Prostate gland (tissue), 2 donors: ENCODE measurements at regions not wholly inside any gene's neighbourhood (a gene's known extent, or its start where the extent isn't known, plus 50 kb on each side); places are given as distances from the start of the nearest gene placed in this dataset.

ENCODE experiments used
- DNase-seq: peaks from one replicate; pipeline ENCODE4 v3.0.0-alpha.2; 2019; ENCODE audit warnings: low spot score
- H3K27ac ChIP-seq, 2 donors: fragments of 200-600 bp; sonication (generic); 2 replicates each; pipeline ENCODE4 v1.5.1; 2017 to 2019
- H3K27me3 ChIP-seq: fragments of 200-600 bp; sonication (generic); replicated peaks from 2 replicates; pipeline ENCODE4 v1.5.1; 2019; ENCODE audit not compliant: insufficient read depth
- H3K36me3 ChIP-seq, 2 donors: fragments of 200-600 bp; sonication (generic); 1 replicate in 1 of 2; 2 replicates in 1 of 2; pipeline versions ENCODE4 v1.5.1 to v1.8.1; 2017 to 2019
- H3K4me1 ChIP-seq: fragments of 200-600 bp; sonication (generic); replicated peaks from 2 replicates; pipeline ENCODE4 v1.5.1; 2019
- H3K4me3 ChIP-seq, 2 donors: fragments of 200-600 bp; sonication (generic); 2 replicates each; pipeline ENCODE4 v1.5.1; 2017 to 2019
- H3K9me3 ChIP-seq: fragments of 200-600 bp; sonication (generic); 2 replicates; pipeline ENCODE4 v1.5.1; 2017
- CTCF ChIP-seq, 4 experiments: fragments of 200-600 bp in 2 of 4; fragments of 450-650 bp in 2 of 4; sonication (generic) in 2 of 4; IDR thresholded peaks; 1 replicate in 3 of 4; 2 replicates in 1 of 4; pipeline ENCODE4 v1.5.1; 2016 to 2019; ENCODE audit warnings: antibody characterized with exemption in 4 of 4, mild to moderate bottlenecking in 2 of 4, moderate library complexity in 2 of 4
- POLR2A ChIP-seq: fragments of 450-650 bp; IDR thresholded peaks from one replicate; pipeline ENCODE4 v1.6.1; 2016; ENCODE audit warnings: antibody characterized with exemption, mild to moderate bottlenecking
- POLR2AphosphoS5 ChIP-seq: sonication (generic); formaldehyde crosslinking; IDR thresholded peaks from one replicate; pipeline ENCODE4 v1.6.1; 2017; ENCODE audit warnings: antibody characterized with exemption
- WGBS: methylation state at CpG from one replicate; pipeline ENCODE4 v1.1.5; 2018; 5-methylcytosine and 5-hydroxymethylcytosine counted together
- intact Hi-C: fragments of 100-400 bp; cut with DNase I; formaldehyde crosslinking; loops from one replicate; pipeline ENCODE4 v1.14.2; 2022

DNA sequence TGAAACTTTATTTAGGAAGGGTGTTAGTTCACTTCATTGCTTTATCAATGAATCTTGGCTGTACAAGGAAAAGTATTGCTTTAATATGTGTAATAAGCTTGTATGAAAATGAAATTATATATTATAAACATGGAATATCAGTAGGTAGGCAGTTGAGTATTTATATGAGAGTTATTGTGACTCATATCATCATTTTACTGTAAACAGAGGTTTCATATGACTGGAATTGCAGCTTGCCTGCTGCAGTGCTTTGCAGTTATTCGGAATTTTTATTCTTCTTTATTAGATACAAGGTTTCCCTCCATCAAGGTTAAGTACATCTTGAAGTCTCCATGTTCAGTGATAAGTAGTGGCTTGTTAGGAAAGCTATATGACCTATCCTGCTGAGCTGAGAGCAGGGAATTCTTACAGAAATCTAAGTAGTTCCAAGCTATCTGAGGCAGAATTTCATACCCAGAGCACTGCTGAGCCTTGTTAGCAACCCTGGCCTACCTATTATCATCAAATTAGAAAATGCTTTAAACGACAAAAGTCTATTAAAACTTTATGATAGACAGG, 111.2 kb downstream of the MGST1 start:
- DNase-seq = no peak
- Histone ChIP-seq H3K9me3 (no peaks in the 10 kb centered on the region), H3K36me3 (no peaks in the 10 kb centered on the region), H3K4me1 (no peaks in the 10 kb centered on the region), H3K27ac (no peak overlapping the region), H3K27me3 (no peaks in the 10 kb centered on the region), H3K4me3 (no peak overlapping the region)
- intact Hi-C loops = no loop called here
- no peak for TF ChIP-seq POLR2A
- TF ChIP-seq CTCF (IDR thresholded peaks at IDR 0.05) = no peak
- no peak for TF ChIP-seq POLR2AphosphoS5
- 63% methylated on average over 2 of the region's 2 CpGs for WGBS

DNA sequence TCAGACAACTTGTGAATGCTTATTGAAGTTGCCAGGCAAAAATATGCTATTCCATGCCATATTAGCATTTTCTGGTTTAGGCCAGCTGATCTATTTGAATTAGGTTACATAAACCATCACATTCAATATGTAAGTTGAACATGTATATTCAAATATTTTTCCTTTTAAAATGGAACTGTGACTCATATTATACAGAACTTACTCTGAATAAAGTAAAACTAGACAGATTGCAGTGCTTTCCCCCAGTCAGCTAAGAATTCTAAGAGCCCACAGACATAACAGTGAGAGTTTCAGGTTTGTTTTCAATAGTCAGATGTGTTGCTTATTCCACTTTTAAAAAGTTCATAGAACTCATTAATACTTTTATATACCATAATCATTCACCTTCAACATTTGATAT, 119.8 kb downstream of the MGST1 start:
- DNase-seq = no peak
- H3K9me3 ChIP-seq = no peaks in the 10 kb centered on the region
- no peak for TF ChIP-seq POLR2A
- no peak for TF ChIP-seq CTCF (IDR thresholded peaks at IDR 0.05)
- no peak for TF ChIP-seq POLR2AphosphoS5

DNA sequence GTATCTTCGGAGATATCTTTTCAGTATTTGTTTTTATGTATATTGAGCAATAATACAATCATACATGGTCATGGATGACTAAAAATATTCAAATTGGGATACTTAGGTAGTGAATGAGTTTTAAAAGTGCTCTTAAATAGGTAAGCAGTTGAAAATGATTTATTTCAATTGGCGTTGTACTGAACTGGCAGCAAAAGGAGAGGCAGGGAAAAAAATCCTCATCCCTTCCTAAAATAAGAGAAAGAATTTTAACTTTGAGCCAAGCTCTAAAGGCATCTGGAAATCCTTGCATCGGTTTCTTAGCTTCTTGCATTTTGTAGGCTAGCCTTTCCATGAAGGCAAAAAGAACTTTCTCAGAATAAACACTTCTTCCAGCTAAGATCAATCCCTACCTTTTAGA, 125.2 kb downstream of the MGST1 start:
- no peaks in the 10 kb centered on the region for H3K4me1 ChIP-seq
- no peak overlapping the region for H3K27ac ChIP-seq
- H3K36me3 ChIP-seq = no peaks in the 10 kb centered on the region
- H3K27me3 ChIP-seq = no peaks in the 10 kb centered on the region
- no peaks in the 10 kb centered on the region for H3K9me3 ChIP-seq
- 43% methylated on average over 3 of the region's 3 CpGs for WGBS
- H3K4me3 ChIP-seq = no peak overlapping the region
- TF ChIP-seq CTCF (IDR thresholded peaks at IDR 0.05) (no peak), POLR2AphosphoS5 (no peak), POLR2A (no peak)
- no peak for DNase-seq
- intact Hi-C loops = no loop called here

More for the DNA sequence above, 119.8 kb downstream of the MGST1 start:
- no peak overlapping the region for H3K27ac ChIP-seq
- intact Hi-C loops = no loop called here
- no peaks in the 10 kb centered on the region for H3K4me1 ChIP-seq
- H3K4me3 ChIP-seq = no peak overlapping the region
- no peaks in the 10 kb centered on the region for H3K27me3 ChIP-seq
- no peaks in the 10 kb centered on the region for H3K36me3 ChIP-seq

DNA sequence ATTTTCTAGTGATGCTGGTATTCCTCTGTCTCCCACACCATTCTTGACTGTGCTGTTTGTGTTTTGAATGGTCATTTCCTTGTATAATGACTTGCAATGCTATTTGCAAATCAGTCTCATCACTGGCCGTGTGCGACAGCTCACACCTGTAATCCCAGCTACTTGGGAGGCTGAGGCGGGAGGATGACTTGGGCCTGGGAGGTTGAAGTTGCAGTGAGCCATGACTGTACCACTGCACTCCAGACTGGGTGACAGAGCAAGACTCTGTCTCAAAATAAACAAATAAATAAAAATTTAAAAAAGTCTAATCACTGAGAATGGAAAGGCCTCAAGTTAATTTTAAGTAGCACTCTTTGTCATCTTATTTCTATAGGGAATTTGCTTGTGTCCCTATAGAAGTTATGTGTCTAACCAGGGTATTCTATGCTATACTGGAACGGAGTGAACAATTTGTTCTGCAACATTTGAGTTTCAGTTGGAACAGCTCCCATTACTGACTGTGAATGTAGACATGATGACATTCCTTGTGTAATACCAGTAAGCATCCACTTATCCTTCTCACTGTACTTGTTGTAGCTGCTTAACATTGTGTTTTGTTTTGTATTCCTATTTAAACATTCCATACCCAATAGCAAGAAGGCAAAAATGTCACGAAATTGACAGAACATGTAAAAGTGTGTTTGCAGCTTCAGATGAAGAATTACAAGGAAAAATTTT, 126.3 kb downstream of the MGST1 start:
- Histone ChIP-seq H3K36me3 (no peaks in the 10 kb centered on the region), H3K4me3 (no peak overlapping the region), H3K4me1 (no peaks in the 10 kb centered on the region), H3K9me3 (no peaks in the 10 kb centered on the region), H3K27me3 (no peaks in the 10 kb centered on the region), H3K27ac (no peak overlapping the region)
- no peak for DNase-seq
- intact Hi-C loops = no loop called here
- 73% methylated on average over 5 of the region's 5 CpGs for WGBS
- TF ChIP-seq CTCF (IDR thresholded peaks at IDR 0.05) = no peak
- TF ChIP-seq POLR2A = no peak
- TF ChIP-seq POLR2AphosphoS5 = no peak

DNA sequence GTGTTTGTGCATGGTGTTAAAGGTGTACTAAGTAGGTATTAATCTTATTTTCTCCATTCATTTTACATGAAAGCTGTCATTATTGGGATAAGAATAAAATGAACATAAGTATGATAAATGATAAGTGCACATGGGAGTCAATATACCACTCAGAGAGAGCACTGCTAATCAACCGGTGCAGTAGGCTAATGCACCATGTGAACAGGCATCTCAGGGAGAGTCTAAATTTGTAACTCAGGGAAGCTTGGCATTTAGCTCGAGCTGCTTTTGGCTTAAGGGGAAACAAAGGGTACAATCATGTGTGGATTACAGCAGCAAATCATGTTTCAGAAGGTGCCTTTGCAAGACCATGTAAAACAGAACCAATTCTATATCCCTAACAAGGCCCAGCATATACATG, 127.4 kb downstream of the MGST1 start:
- intact Hi-C loops = no loop called here
- TF ChIP-seq POLR2A (no peak), CTCF (IDR thresholded peaks at IDR 0.05) (no peak), POLR2AphosphoS5 (no peak)
- WGBS = 62% methylated on average over 2 of the region's 2 CpGs
- no peaks in the 10 kb centered on the region for H3K9me3 ChIP-seq
- no peak overlapping the region for H3K4me3 ChIP-seq
- no peak for DNase-seq
- H3K4me1 ChIP-seq = no peaks in the 10 kb centered on the region
- no peaks in the 10 kb centered on the region for H3K27me3 ChIP-seq
- no peak overlapping the region for H3K27ac ChIP-seq
- no peaks in the 10 kb centered on the region for H3K36me3 ChIP-seq
